Mesothelial cell of epicardium (in vitro differentiated cells): ENCODE measurements at regions not wholly inside any gene's neighbourhood (a gene's known extent, or its start where the extent isn't known, plus 50 kb on each side); places are given as distances from the start of the nearest gene placed in this dataset.
"Not testable (repeated sequence)": the region's sequence is repeated elsewhere in the genome, so short reads cannot be mapped to it uniquely, and the experiment has no call there.

Experiments
- DNase-seq, 2 experiments: peaks; one replicate each; pipeline ENCODE4 v3.0.0; 2021; ENCODE audit warnings: low spot score in 2 of 2; ENCODE audit not compliant: unreplicated experiment in 2 of 2
- H3K27ac Mint-ChIP-seq: 2 replicates; pipeline ENCODE4 v1.8.0; 2021; ENCODE audit warnings: mixed read lengths
- H3K27me3 Mint-ChIP-seq: 2 replicates; pipeline ENCODE4 v1.8.0; 2021; ENCODE audit warnings: low read depth, mixed read lengths
- H3K36me3 Mint-ChIP-seq: 2 replicates; pipeline ENCODE4 v1.8.0; 2021; ENCODE audit warnings: mixed read lengths
- H3K4me1 Mint-ChIP-seq: 2 replicates; pipeline ENCODE4 v1.8.0; 2021; ENCODE audit warnings: mixed read lengths
- H3K4me3 Mint-ChIP-seq: 2 replicates; pipeline ENCODE4 v1.8.0; 2021; ENCODE audit warnings: mild to moderate bottlenecking, moderate library complexity, mixed read lengths
- H3K9me3 Mint-ChIP-seq: 2 replicates; pipeline ENCODE4 v1.8.0; 2021; ENCODE audit warnings: mixed read lengths
- TF ChIP-seq, protein P1 (sequence below): fragments of 200-600 bp; sonication (generic); IDR thresholded peaks from one replicate; pipeline ENCODE4 v1.5.0; 2021; ENCODE audit warnings: antibody characterized with exemption; ENCODE audit not compliant: unreplicated experiment

DNA sequence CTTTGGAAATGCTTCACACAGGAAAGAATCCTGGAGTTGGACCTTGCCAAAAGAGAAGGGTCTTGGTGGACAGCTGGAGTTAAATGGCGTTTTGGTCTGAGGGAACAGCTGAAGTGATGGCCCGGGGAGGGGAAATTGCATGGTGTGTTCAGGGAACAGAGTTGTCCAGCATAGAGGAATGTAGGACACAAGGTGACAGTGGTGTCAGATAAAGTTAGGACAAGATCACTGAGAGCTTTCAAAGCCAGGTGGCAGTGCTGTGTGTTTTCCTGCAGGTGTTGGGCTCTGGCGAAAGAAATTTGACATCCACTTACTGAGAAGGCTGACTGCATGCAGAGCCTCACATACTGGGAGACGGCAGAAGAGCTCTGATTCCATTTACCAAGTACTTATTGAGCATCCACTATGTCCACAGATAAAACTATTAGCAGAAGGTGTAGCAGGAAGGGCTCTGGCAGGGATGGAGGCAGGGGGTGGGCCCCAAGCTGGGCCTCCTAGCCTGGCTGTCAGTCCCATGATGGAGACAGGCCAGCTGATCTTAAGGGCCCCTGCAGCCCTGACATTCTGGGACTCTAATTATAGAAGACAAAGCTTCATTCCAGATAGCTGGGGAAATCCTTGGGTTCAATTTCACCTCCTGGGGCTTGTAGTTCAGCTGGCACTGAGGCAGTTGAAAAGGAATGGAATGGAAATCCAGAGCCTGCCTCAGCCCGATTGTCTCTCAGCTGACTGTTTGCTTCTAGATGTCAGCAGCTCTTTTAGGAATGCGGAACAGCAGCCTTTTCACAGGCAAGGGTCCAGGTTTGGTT lies 150.2 kb upstream of the MAMLD1 start:
- no peak overlapping the region for H3K27ac Mint-ChIP-seq
- H3K9me3 Mint-ChIP-seq, result peaks cover 16% of the 10 kb centered on the region
- H3K4me1 Mint-ChIP-seq, result no peaks in the 10 kb centered on the region

DNA sequence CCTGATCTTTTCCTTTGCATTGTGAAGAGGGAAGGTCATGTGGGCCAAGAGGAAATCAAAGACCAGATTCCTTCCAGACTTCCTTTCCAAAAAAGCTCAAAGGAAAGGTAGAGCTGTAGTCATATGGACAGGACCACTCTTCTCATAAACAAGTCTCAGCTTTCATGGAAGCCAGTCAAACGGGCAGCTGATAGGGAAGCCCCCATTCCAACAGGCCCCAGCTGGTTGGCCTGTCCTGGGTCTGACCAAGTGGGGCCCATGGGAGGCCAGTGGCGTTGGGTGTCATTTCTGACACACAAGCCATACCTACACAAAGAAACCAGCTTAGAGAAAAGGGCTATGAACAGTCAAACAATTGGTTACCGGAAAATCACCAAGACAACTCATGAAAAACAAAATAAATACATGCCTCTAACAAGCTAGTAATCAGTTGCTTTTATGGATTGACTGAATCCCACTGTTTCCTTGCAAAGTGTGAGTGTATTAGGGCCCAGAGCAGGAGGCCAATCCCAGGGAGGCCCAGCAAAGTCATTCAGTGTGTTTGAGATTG lies 149.6 kb upstream of the MAMLD1 start:
- Mint-ChIP-seq H3K4me3 (no peak overlapping the region), H3K9me3 (peaks cover 16% of the 10 kb centered on the region), H3K4me1 (no peaks in the 10 kb centered on the region), H3K27ac (no peak overlapping the region), H3K27me3 (peaks cover 12% of the 10 kb centered on the region), H3K36me3 (no peaks in the 10 kb centered on the region)
- TF ChIP-seq, protein P1, sequence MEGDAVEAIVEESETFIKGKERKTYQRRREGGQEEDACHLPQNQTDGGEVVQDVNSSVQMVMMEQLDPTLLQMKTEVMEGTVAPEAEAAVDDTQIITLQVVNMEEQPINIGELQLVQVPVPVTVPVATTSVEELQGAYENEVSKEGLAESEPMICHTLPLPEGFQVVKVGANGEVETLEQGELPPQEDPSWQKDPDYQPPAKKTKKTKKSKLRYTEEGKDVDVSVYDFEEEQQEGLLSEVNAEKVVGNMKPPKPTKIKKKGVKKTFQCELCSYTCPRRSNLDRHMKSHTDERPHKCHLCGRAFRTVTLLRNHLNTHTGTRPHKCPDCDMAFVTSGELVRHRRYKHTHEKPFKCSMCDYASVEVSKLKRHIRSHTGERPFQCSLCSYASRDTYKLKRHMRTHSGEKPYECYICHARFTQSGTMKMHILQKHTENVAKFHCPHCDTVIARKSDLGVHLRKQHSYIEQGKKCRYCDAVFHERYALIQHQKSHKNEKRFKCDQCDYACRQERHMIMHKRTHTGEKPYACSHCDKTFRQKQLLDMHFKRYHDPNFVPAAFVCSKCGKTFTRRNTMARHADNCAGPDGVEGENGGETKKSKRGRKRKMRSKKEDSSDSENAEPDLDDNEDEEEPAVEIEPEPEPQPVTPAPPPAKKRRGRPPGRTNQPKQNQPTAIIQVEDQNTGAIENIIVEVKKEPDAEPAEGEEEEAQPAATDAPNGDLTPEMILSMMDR, result no peak
- DNase-seq, result no peak

More for the DNA sequence above, 150.2 kb upstream of the MAMLD1 start:
- no peak for DNase-seq
- Mint-ChIP-seq H3K27me3 (peaks cover 11% of the 10 kb centered on the region), H3K4me3 (no peak overlapping the region), H3K36me3 (no peaks in the 10 kb centered on the region)
- TF ChIP-seq, protein P1, result no peak

DNA sequence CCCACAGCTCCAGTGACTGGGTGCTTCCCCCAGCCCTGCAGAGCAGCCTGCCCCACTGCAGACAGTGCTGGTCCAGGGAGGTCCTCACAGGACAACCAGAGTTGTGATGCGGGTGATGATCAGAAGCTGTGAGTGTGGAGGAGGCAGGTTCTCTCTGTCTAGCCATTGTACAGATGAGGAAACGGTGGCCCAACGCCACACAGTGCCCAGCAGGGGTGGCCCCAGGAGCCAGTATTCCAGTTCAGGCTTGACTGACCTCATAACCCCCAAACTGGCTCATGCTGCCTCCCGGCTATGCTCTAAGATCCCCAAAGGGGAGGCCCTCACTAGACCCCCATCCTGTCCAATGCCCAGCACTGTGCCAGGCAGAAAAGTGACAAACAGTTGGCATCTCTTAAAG lies 147.1 kb upstream of the MAMLD1 start:
- not testable (repeated sequence) for H3K4me1 Mint-ChIP-seq, H3K9me3 Mint-ChIP-seq

DNA sequence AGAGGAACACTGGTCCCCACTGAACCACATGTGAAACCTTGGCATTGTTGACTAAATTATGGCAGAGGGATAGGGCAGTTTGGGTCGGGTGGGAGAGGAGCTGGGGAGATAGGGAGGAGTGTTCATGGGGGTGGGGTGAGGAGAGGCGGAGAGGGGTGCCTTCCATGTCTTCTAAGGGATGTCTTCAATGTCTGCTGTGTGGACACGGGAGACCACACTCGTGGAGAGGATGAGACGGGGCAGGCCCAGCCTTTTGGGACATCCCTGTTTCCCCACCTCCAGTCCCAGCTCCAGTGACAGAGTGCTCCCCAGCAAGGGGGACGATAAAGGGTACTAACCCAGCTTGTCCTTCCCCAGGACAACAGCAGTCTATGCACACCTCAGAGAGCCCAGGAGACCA lies 146.4 kb upstream of the MAMLD1 start:
- no peak overlapping the region for H3K4me3 Mint-ChIP-seq
- H3K27me3 Mint-ChIP-seq, result peaks cover 33% of the 10 kb centered on the region
- H3K27ac Mint-ChIP-seq, result no peak overlapping the region
- TF ChIP-seq, protein P1, result no peak
- no peaks in the 10 kb centered on the region for H3K36me3 Mint-ChIP-seq
- no peak for DNase-seq
- H3K9me3 Mint-ChIP-seq, result peaks cover 14% of the 10 kb centered on the region
- no peaks in the 10 kb centered on the region for H3K4me1 Mint-ChIP-seq

More for the DNA sequence above, 147.1 kb upstream of the MAMLD1 start:
- not testable (repeated sequence) for H3K27ac Mint-ChIP-seq, H3K36me3 Mint-ChIP-seq, H3K4me3 Mint-ChIP-seq, DNase-seq
- peaks cover 26% of the 10 kb centered on the region for H3K27me3 Mint-ChIP-seq

DNA sequence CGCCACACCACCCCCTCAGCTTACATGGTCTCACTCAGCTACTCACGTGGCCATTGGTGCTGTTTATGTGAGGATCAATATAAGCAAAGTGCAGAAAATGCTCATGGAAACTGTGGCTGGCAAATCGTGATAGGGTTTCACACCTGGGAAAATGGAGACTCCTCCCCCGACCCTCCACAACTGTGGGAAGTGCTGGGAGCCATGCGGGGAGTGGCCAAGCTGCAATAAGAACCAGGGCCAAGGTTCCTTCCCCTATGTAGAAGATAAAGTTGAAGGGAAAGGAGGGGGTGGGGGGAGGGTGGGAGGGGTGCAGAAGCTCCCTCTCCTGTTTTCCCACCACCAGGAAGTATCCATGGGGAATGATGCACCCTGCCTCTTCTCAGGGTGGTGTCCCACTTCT lies 145.5 kb upstream of the MAMLD1 start:
- peaks cover 36% of the 10 kb centered on the region for H3K27me3 Mint-ChIP-seq
- H3K36me3 Mint-ChIP-seq, result no peaks in the 10 kb centered on the region
- H3K4me1 Mint-ChIP-seq, result no peaks in the 10 kb centered on the region
- H3K4me3 Mint-ChIP-seq, result no peak overlapping the region
- H3K9me3 Mint-ChIP-seq, result peaks cover 10% of the 10 kb centered on the region
- no peak for DNase-seq
- TF ChIP-seq, protein P1, result no peak
- H3K27ac Mint-ChIP-seq, result no peak overlapping the region

DNA sequence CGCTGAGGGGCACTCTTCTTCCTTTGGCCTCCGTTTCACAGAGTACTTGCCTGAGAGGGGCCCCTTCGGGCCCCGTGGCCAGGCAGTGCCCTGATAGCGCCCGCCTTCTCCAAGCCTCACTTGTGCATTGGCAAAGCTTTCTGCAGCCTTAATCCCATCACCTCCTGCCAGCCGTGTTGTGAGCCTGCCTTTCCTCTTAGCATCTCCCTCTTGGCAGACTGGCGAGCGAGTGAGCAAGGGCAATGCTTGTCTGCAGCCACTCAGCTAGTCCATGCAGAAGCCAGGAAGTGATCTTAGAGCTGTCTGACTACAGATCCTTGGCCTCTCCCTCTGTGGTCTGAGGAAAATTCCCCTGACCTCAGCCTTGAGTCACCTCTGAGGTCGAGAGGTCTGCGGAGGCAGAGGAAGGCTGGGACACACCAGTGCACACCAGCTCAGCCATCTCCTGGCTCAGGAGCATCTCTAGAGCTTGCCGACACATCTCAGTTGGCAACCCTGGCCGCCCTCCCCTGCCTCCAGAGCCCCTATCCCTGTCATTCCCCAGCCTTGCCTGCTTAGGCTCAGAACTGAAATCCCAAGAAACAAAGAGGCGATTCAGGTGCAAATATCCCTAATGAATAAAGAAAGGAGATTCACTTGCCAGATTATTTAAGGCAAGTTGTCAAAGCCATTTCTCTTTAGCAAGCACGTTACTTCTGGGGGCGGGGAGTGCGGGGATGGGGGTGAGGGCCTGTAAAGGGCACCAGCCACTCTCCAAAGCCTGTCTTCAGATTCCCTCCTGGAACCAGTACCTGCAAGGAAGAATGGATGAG lies 143.5 kb upstream of the MAMLD1 start:
- no peak overlapping the region for H3K27ac Mint-ChIP-seq
- peaks cover 46% of the 10 kb centered on the region for H3K27me3 Mint-ChIP-seq
- H3K4me3 Mint-ChIP-seq, result no peak overlapping the region

More for the DNA sequence above, 143.5 kb upstream of the MAMLD1 start:
- no peaks in the 10 kb centered on the region for H3K4me1 Mint-ChIP-seq
- TF ChIP-seq, protein P1, result no peak
- H3K36me3 Mint-ChIP-seq, result no peaks in the 10 kb centered on the region
- H3K9me3 Mint-ChIP-seq, result peaks cover 10% of the 10 kb centered on the region
- DNase-seq, result no peak
